HG02885 (cell line): ENCODE measurements at regions not wholly inside any gene's neighbourhood (a gene's known extent, or its start where the extent isn't known, plus 50 kb on each side); places are given as distances from the start of the nearest gene placed in this dataset.

Source experiments
- ATAC-seq: cut with Tn5 transposase; IDR thresholded peaks from one replicate; pipeline ENCODE4 v1.9.1; 2021; ENCODE audit warnings: mild to moderate bottlenecking; ENCODE audit not compliant: unreplicated experiment, poor library complexity

DNA sequence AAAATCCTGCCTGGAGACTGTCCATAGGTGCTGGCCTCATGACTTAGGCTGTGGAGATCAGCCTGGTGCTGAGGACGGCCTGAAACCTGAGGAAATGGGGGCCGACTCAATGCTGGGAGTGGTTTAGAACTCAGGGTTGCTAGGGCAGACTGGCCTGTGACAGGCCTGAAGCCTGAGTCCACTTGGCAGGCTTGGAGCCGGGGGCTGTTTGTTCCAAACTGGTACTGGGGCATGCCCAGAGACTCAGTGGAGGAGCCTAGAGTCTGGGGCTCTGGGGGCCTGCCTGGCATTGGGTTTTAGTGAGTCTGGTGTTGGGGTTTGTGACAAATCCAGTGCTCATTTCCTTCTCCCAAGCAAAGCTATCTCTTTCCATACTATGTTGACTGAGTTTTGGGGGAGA, 489.7 kb upstream of the CNKSR2 start:
- no peak for ATAC-seq

DNA sequence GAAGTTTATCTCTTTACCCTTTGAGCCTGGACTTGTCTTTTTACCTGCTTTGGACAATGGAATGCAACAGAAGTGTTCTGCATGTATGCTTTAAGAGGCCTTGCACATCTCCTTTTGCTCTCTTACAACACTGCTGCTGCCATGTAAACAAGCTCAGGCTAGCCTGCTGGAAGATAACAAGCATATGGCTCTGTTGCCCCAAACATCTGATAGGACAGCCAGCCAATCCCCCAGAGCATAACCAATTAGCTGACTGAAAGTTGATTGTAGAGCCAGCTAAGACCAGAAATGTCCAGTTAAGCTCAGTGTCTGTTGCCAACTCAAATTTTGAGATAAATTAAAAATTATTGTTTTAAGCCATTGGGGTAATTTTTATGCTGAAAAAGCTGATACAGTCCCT, 510.6 kb upstream of the CNKSR2 start:
- no peak for ATAC-seq

DNA sequence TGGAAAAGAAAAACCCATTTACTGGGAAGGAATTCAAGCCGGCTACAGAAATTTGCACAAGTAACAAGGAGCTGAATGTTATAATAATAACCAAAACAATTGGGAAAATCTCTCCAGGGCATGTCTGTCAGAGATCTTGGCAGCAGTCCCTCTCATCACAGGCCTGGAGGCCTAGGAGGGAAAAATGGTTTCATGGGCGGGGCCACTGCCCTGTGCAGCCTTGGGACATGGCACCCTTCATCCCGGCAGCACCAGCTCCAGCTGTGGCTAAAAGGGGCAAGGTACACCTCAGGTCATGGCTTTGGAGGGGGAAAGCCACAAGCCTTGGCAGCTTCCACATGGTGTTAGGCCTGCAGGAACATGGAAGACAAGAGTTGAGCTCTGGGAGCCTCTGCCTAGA, 513.1 kb upstream of the CNKSR2 start:
- no peak for ATAC-seq

DNA sequence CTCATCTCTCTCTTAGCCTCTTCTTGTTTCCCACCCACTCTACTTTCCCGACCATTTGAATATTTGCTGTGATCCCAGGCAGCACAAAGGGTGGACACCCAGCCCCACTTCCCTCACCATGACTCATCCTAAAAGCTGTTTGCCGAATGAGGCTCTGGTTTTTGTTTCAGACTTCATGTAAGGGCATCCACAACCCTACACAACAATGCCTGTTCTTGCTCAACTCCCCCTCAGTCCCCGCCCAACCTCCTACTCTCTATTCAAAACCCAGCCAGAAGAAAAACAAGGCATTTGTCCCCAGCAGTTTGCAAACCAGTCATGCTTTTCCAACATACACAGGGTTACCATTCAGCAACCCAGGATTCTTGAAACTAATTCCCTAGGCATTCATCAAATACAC, 516.5 kb upstream of the CNKSR2 start:
- ATAC-seq, result no peak

DNA sequence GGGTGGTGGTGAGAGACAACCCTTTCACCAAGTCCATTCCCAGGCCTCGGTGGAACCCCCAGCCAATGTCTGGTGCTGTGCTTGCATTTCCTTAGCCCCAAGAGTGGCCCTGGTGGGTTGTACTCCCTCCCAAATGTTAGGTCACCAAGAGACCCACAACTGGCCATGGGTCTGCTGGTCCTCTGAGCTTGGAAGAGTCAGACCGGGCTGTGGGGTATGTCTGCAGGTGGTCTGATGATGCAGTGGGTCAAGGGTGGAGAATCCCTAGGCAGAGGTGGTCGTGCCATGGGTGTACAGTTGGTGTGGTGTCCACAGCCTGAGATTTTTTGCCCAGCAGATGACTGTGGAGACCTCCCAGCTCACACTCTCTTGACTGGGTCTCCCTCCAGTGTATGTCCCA, 535.7 kb upstream of the CNKSR2 start:
- no peak for ATAC-seq

DNA sequence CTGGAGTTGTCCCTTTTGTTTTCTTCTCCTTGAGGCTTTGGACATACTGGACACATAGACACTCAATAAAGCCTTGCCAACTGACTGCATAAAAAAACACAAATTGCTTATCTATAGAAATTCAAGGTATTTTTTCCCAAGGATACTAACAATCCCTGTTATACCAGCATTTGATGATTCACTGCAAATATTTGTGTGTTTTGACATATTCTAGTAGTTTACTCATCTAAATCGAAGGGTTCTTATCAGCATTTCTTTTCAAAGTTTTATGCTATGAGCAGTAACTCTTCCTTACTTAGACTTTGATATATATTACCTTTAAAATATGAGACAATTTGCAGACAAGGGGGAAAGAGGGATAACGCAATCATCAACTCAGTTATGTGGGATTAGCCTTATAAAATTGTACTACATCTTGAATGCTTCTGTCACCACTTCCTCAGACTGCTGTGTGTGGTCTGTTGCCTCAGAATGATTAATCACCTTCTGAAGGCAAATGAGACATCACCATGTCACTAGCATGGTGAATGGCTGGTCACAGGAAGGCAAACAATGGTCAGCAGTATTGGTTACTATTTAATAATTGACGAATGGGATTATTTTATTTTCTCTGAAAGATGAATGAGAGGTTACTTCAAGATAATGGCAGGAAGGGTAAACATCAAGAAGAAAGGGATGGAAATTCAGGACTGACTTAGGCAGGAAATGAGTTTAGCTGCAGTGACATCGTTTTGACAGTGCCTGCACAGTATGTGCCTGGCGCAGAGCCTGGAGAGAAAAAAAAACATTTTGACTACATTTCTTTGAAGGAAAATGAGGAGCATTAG, 544.3 kb upstream of the CNKSR2 start:
- ATAC-seq, result no peak

DNA sequence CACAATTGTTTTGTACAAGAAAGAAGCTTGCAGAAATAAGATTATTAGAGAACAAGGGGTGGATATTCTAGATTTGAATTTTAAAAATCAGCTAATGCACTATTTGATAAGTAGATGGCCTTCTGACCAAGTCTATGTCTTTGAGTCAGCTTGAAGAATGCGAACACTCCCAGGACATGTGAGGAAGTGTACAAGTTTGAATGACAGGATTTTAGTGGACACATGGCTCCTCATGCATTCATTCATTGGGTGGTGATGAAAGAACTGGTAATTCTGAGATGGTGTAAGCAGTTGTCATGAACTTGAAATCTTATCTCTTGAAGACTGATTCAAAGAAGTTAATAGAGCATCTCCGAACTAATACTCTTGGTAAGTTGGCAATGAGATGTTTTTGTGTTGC, 548.2 kb upstream of the CNKSR2 start:
- no peak for ATAC-seq

DNA sequence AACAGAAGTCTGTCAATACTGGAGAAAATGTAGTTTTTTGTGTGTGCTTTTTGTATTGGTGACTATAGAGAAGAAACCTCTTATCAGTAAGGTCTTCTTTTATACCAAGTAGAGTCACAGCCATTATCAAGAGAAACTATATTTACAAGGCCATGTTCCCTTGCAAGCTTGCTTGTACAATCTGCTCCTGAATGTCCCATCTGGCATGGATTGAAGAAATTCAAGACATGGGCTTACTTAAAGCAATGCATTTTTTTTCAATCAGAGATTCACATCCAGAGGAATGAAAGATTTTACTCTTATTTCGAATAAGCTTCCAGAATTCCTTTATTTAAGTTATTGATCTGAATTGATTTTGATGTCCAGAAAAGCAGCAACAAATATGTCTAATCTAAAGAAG, 537.3 kb upstream of the RPS6KA3 start:
- ATAC-seq, result no peak

DNA sequence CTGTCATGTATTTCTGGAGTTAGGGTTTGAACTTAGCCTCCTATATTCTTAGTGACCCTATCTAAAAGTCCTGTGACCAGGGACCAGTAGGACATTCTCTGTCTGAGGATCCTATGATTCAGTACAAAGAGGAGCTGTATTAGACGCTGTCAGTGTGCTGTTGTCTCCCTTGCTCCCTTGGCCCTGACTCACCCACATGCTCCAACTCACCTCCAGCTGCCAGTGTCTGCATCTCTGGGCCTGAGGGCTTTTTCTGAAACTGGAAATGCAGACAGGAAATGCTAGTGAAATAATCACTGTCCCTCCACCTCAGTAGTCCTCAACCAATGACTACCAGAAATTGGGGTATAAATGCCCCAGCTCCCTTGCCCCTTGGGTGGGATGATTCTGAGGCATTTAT, 535.3 kb upstream of the RPS6KA3 start:
- no peak for ATAC-seq

DNA sequence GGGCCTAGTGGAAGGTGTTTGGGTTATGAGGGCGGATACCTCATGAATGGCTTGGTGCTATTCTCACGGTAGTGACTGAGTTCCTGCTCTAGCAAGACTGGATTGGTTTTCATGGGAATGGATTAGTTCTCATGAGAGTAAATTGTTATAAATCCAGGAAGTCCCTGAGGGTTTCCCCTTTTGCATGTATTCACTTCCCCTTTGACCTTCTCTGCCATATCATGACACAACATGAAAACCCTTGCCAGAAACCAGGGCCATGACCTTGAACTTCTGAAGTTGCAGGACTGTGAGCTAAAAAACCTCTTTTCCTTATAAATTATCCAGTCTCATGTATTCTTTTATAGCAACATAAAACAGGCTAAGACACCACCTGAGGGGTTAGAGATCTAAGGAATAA, 529.7 kb upstream of the RPS6KA3 start:
- ATAC-seq, result peak; percentile 50

DNA sequence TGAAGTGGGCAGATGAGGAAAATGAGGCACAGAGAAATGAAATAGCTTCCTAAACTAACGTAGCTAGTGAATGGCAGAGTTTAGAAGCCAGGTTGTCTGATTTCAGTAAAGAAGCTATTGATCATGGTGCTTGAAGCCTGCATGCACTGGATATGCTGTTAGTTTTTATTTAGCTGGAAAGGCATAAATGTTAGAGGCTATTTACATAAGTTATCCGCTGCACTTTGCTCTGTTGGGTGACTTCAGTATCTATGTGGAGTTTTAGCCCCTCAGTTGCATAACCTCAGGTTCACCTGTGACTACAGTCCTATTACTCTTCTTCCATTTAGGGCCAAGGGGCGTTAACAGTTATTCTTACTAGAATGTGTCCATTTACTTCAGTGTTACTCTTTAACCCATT, 522.4 kb upstream of the RPS6KA3 start:
- no peak for ATAC-seq

DNA sequence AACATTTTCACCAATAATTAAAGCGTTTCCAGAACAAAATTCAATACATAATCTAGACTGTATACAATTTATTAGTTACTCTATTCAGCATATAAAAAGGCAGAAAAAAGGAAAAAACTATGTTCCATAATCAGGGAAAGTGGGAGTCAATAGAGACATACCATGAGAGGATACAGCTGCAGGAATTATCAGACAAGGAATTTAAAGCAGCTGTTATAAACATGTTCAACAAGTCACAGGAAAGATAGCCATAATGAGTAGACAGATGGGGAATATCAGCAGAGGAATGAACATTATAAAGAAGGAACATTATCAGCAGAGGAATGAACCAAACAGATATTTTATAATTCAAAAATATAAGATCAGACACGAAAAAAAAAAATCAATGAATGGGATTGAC, 500.6 kb upstream of the RPS6KA3 start:
- no peak for ATAC-seq

DNA sequence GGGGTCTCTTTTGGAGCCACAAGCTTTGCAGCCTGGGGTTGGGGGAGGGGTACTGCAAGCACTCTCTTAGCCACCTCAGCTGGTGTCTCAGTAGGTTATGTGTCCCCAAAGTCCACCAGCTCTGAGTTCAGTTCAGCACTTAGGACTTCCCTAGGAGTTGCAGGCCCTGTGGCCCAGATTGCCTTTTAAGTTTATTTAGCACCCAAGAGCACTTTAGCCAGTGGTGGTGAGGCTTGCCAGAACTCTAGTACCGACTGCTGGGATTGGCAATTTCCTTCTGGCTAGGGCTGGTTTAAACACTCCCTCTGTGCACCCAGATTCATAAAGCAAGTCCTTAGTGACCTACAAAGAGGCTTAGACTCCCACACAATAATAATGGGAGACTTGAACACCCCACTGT, 489.9 kb upstream of the RPS6KA3 start:
- no peak for ATAC-seq

DNA sequence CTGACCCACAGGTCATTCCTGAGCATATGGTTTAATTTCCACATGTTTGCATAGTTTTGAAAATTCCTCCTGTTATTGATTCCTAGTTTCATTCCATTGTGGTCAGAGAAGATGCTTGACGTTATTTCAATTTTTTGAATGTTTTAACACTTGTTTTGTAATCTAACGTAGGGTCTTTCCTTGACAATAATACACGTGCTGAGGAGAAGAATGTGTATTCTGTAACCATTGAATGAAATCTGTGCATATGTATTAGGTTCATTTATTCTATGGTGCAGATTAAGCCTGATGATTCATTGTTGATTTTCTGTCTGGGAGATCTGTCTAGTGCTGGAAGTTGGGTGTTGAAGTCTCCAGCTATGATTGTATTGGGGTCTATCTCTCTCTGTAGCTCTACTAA, 486.4 kb upstream of the RPS6KA3 start:
- ATAC-seq, result no peak

DNA sequence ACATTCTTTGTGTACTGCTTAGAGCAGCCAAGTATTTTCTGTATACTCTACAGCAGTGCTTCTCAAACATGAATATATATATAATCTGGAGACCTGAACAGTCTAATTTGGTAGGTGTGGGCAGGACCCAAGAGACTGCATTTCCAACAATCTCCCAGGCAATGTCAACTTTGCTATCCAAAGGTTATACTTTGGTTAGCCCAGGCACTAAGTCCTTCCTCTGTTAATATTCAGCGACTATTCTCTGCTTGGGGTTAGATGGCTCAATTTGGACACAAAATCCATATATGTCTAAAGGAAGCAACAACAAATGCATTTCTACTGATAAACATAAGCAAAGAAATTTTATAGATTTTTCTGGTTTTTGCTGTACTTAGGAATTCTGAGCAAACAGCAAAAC, 480.0 kb upstream of the RPS6KA3 start:
- ATAC-seq, result no peak

DNA sequence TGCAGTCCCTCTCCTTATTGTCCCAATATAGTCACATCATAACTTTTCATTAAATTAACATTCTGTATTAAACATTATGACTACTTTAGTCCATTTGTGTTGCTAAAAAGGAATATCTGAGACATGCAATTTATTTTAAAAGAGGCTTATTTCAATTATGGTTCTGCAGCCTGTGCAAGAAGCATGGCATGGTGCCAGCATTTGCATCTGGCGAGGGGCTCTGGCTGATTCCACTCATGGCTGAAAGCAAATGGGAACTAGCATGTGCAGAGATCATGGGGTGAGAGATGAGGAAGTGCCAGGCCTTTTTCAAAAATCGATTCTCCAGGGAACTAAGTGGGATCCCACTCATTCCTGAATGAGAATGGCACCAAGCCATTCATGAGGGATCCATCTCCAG, 476.3 kb upstream of the RPS6KA3 start:
- no peak for ATAC-seq

DNA sequence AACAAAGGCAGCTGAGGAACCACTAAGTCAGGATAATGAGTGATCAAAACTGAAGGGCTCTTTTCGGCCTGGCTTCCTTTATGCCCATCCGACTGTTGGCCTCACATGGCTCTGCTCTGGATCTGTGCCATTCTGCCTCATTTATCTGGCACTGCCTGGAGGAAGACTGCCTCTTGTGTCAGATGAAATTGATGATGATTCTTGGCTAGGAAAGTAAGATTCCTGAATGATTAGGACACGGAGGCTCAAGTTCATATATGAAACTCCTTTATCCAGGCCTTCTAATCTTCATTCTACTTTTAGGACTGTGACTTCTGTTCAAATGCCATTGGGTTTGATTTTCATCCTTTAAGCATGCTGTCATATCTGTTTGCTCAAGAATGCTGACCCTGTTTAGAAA, 475.4 kb upstream of the RPS6KA3 start:
- ATAC-seq, result no peak

DNA sequence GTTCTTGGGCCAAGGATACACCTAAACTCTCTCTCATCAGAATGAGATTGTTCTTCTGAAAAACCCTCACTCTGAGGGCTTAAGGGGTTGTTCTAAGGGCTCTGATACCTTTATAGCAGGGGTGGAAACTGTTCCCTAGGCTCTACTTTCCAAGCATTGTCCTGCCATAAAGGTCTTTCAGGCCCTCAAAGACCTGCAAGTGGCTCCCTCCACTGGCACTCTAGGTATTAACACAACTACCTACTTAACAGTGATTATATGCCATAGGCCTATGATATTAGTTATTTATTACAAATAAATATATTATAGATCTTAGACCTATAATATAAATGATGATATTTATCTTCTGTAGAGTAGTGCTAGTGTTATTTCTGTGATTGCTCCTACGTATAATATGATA, 473.7 kb upstream of the RPS6KA3 start:
- no peak for ATAC-seq

DNA sequence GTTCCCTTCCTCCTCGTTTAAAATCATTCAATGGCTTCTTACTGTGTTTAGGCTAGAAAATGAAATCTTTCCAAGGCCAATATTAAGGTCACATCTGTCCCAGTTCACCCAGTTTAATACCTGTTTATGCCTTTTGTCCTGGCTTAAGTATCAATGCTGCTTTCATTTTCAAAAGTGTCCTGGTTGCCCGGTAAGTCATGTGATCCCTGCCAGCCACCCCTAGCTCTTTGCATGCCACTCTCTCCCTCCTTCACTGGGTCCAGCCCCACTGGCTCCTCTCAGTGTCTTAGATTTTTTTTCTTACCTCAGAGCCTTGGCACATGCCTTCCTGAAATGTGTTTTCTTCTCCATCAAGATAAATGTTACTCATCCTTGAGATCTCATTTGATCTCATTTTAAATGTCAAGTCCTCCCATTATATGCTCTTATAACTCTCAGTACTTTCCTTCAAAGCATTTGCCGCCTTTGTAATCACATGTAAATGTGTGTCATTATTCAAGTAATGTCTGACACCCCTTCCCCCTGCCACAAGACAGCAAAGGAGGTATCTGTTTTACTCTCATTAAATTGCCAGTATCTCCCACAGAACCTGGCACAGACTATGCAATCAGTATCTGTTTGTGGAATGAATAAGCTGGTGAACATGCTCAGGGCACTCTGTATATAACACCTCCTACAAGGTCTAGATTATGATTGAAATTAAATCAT, 472.5 kb upstream of the RPS6KA3 start:
- ATAC-seq, result no peak

DNA sequence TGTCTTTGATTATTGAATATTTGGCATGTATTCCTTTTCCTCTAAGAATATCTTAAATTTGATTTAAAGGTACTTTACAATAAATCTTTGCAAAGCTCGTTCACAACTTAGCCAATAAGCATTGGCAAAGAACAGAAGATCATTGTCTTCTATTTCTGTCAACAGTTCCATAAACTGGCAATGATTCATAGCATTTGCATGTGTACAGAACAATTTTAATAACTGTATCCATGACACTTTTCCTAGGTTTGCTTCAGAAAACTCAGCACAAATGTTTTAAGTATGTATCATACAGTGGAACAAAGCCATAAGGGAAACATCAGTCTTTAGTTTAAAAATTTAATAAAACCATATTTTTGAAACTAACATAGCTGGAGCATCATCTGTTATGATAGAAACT, 462.7 kb upstream of the RPS6KA3 start:
- ATAC-seq, result no peak

DNA sequence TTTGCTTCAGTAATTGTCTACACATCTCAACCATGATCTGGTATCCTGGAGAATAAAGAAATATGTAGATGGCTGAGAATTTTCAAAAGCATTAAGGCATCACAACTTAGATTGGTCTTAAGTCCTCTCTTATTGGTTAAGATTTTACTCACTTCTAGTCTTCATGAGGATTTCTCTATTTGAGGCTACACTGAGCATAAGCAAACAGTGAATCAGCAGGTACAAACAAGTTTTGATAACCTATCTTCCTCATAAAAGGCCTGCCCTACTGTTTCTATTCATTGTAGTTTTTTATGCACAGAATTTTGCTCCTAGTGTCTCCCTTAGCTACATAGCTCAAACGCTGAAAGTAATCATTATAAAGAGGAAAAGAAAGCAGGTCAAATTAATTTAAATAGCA, 460.7 kb upstream of the RPS6KA3 start:
- no peak for ATAC-seq
